ENCODE measurements at regions not wholly inside any gene's neighbourhood (a gene's known extent, or its start where the extent isn't known, plus 50 kb on each side); places are given as distances from the start of the nearest gene placed in this dataset.

DNA sequence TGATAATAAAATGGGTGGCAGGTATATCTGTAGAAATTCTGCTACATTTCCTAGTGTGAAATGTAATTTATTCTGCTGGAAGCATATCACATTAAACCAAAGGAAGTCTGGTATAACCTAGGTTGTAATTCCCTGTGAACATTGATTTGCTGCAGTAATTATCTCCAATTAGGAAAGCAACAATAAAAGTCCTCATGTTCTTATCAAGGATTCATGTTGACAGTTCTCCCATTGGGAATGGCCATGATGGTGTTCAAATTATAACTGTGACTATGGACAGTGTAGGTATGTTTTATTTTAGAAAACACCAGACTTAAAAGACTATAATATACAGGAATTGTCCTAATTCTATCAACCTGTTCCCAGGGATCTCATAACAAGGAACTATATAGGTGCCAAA, 513.5 kb upstream of the MIR17HG start:
- TF ChIP-seq, protein P1, sequence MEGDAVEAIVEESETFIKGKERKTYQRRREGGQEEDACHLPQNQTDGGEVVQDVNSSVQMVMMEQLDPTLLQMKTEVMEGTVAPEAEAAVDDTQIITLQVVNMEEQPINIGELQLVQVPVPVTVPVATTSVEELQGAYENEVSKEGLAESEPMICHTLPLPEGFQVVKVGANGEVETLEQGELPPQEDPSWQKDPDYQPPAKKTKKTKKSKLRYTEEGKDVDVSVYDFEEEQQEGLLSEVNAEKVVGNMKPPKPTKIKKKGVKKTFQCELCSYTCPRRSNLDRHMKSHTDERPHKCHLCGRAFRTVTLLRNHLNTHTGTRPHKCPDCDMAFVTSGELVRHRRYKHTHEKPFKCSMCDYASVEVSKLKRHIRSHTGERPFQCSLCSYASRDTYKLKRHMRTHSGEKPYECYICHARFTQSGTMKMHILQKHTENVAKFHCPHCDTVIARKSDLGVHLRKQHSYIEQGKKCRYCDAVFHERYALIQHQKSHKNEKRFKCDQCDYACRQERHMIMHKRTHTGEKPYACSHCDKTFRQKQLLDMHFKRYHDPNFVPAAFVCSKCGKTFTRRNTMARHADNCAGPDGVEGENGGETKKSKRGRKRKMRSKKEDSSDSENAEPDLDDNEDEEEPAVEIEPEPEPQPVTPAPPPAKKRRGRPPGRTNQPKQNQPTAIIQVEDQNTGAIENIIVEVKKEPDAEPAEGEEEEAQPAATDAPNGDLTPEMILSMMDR (IDR thresholded peaks at IDR 0.05), result no peak
- Histone ChIP-seq H3K36me3 (no peaks in the 10 kb centered on the region), H3K27me3 (replicated peaks; ENCODE audit: insufficient read depth) (no peaks in the 10 kb centered on the region), H3K9me3 (no peaks in the 10 kb centered on the region), H3K27ac (no peak overlapping the region), H3K4me1 (ENCODE audit: control insufficient read depth in 1 of 2, low read depth in 2 of 2) (no peaks in the 10 kb centered on the region), H3K4me3 (no peak overlapping the region)
- ATAC-seq (ENCODE audit: insufficient number of reproducible peaks, low FRiP score, low read depth) (no peak), DNase-seq (ENCODE audit: low spot score) (no peak)

DNA sequence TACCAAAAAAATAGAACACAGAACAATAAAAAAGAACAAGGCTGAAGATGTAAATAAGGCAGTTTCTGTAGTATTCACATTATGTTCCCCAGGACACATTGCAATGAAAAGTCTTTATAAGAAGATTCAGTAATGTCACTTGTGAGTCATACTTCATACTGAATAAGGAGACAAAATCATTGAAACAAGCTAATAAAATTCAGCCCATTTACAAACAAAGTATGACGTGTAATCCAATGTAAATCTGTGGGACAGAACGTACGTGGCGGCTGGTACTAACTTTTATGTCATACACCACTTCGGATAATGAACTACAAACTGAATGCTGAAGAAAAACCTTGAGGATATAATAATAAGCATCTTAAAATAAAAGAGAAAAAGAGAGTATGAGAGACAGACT, 512.8 kb upstream of the MIR17HG start:
- H3K27me3 ChIP-seq (replicated peaks; ENCODE audit: insufficient read depth), result no peaks in the 10 kb centered on the region
- no peak overlapping the region for H3K27ac ChIP-seq
- H3K9me3 ChIP-seq, result no peaks in the 10 kb centered on the region
- DNase-seq (ENCODE audit: low spot score) (no peak), ATAC-seq (ENCODE audit: insufficient number of reproducible peaks, low FRiP score, low read depth) (no peak)
- H3K36me3 ChIP-seq, result no peaks in the 10 kb centered on the region
- no peak overlapping the region for H3K4me3 ChIP-seq
- TF ChIP-seq, protein P1 (IDR thresholded peaks at IDR 0.05), result no peak
- no peaks in the 10 kb centered on the region for H3K4me1 ChIP-seq (ENCODE audit: control insufficient read depth in 1 of 2, low read depth in 2 of 2)

DNA sequence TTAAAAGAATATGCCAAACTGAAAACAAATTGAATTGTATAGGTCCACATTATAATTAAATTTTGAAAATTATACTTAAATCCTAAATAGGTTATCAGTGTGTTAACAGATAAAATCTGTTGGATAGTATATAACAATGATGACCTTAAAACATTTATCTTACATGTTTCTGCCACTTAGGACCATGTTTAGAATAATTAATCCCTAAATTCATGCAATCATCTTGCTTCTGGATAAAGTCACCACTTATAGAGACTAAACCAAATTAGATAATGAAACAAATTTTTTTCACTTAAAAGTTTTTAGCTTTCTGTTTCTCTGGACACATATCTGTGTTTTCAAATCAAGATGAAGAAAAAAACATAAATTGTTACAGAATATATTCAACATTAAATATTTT, 511.7 kb upstream of the MIR17HG start:
- ATAC-seq (ENCODE audit: insufficient number of reproducible peaks, low FRiP score, low read depth) (no peak), DNase-seq (ENCODE audit: low spot score) (no peak)
- Histone ChIP-seq H3K4me3 (no peak overlapping the region), H3K4me1 (ENCODE audit: control insufficient read depth in 1 of 2, low read depth in 2 of 2) (no peaks in the 10 kb centered on the region), H3K9me3 (no peaks in the 10 kb centered on the region), H3K36me3 (no peaks in the 10 kb centered on the region), H3K27ac (no peak overlapping the region), H3K27me3 (replicated peaks; ENCODE audit: insufficient read depth) (no peaks in the 10 kb centered on the region)
- TF ChIP-seq, protein P1 (IDR thresholded peaks at IDR 0.05), result no peak

DNA sequence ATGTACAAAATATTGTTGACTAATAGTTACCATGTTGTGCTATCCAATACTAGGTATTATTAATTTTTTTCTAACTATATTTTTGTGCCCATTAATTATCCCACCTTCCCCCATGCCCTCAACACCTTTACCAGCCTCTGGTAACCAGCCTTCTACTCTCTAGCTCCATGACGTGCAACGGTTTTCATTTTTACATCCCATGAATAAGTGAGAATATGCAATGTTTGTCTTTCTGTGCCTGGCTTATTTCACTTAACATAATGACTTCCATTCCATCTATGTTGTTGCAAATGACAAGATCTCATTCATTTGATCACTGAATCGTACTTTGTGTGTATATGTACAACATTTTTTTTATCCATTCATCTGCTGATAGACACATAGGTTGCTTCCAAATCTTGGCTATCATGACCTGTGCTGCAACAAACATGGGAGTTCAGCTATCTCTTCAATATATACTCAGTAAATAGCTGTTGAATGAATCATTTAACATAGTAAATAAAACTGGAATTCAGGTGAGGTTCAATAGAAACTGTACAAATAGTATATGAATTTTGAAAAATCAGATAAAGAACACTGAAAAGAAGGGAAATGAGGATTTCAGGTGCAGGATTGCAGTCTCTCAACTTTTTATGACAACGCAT, 509.0 kb upstream of the MIR17HG start:
- Histone ChIP-seq H3K4me1 (ENCODE audit: control insufficient read depth in 1 of 2, low read depth in 2 of 2) (no peaks in the 10 kb centered on the region), H3K27me3 (replicated peaks; ENCODE audit: insufficient read depth) (no peaks in the 10 kb centered on the region), H3K27ac (no peak overlapping the region), H3K4me3 (no peak overlapping the region), H3K9me3 (no peaks in the 10 kb centered on the region), H3K36me3 (no peaks in the 10 kb centered on the region)
- ATAC-seq (ENCODE audit: insufficient number of reproducible peaks, low FRiP score, low read depth) (no peak), DNase-seq (ENCODE audit: low spot score) (no peak)
- TF ChIP-seq, protein P1 (IDR thresholded peaks at IDR 0.05), result no peak

DNA sequence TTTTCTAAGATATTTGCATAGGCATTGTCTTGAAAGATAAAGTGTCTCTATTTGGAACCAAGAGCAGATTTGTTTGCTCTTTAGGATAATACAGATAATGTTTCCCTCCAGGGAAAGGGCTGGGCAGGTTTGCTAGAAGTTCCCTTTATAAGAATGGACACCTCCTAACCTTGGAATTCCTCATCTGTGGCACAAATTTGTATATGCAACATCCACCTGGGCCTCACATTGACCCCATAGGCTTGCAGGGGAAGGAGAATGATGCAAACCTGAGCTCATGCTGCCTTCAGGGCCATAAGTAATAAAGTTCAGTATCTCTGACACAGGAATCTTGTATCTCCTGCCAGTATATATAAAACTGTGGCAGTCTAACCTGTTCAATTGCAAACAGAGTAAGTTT, 508.4 kb upstream of the MIR17HG start:
- H3K4me3 ChIP-seq, result no peak overlapping the region
- H3K4me1 ChIP-seq (ENCODE audit: control insufficient read depth in 1 of 2, low read depth in 2 of 2), result no peaks in the 10 kb centered on the region
- H3K36me3 ChIP-seq, result no peaks in the 10 kb centered on the region

More for the DNA sequence above, 508.4 kb upstream of the MIR17HG start:
- DNase-seq (ENCODE audit: low spot score), result no peak
- H3K9me3 ChIP-seq, result no peaks in the 10 kb centered on the region
- no peak overlapping the region for H3K27ac ChIP-seq
- TF ChIP-seq, protein P1 (IDR thresholded peaks at IDR 0.05), result no peak
- H3K27me3 ChIP-seq (replicated peaks; ENCODE audit: insufficient read depth), result no peaks in the 10 kb centered on the region
- no peak for ATAC-seq (ENCODE audit: insufficient number of reproducible peaks, low FRiP score, low read depth)

Measured in thoracic aorta (tissue), 2 donors.